GM12878 (cell line): ENCODE measurements at regions not wholly inside any gene's neighbourhood (a gene's known extent, or its start where the extent isn't known, plus 50 kb on each side); places are given as distances from the start of the nearest gene placed in this dataset.

Experiments used
- BACH1 ChIP-seq: fragments of 450-650 bp; IDR thresholded peaks from 2 replicates; pipeline ENCODE4 v1.6.1; 2017; ENCODE audit warnings: mild to moderate bottlenecking, borderline replicate concordance
- CTCF ChIP-seq, 3 experiments: IDR thresholded peaks in 2 of 3; conservative IDR thresholded peaks in 1 of 3; 2 replicates each; pipeline ENCODE4 v1.5.1; 2011; ENCODE audit warnings: low read depth in 3 of 3, low read length in 3 of 3, mild to moderate bottlenecking in 3 of 3, control low read depth in 2 of 3, moderate library complexity in 2 of 3, inconsistent platforms in 1 of 3, mixed read lengths in 1 of 3; ENCODE audit not compliant: control insufficient read depth in 2 of 3, insufficient read depth in 1 of 3; ENCODE audit errors: extremely low read depth in 1 of 3
- EZH2 ChIP-seq: IDR thresholded peaks from 2 replicates; pipeline ENCODE4 v1.6.1; 2012; ENCODE audit warnings: low read depth, mild to moderate bottlenecking, control low read depth, inconsistent platforms, low read length, borderline replicate concordance; ENCODE audit not compliant: control insufficient read depth
- MYB ChIP-seq: fragments of 150-350 bp; IDR thresholded peaks from 2 replicates; pipeline ENCODE4 v1.6.1; 2014; ENCODE audit warnings: mild to moderate bottlenecking, low read depth, low read length, borderline replicate concordance
- PML ChIP-seq: IDR thresholded peaks from 2 replicates; pipeline ENCODE4 v1.6.1; 2012; ENCODE audit warnings: low read length, inconsistent platforms
- POLR2A ChIP-seq: IDR thresholded peaks from 2 replicates; pipeline ENCODE4 v1.6.1; 2011; ENCODE audit warnings: low read depth, mild to moderate bottlenecking, low read length
- RAD21 ChIP-seq: IDR thresholded peaks from 2 replicates; pipeline ENCODE4 v1.6.1; 2011; ENCODE audit warnings: mild to moderate bottlenecking, low read depth, low read length, moderate library complexity; ENCODE audit not compliant: insufficient read depth
- RBBP5 ChIP-seq: fragments of 200-600 bp; sonication (generic); conservative IDR thresholded peaks from 2 replicates; pipeline ENCODE4 v1.6.1; 2016
- REST ChIP-seq: IDR thresholded peaks from 2 replicates; pipeline ENCODE4 v1.6.1; 2012; ENCODE audit warnings: mild to moderate bottlenecking, low read depth, low read length
- SREBF1 ChIP-seq: IDR thresholded peaks from 2 replicates; pipeline ENCODE4 v1.6.1; 2012; ENCODE audit warnings: mild to moderate bottlenecking, low read length
- TCF12 ChIP-seq: IDR thresholded peaks from 2 replicates; pipeline ENCODE4 v1.6.1; 2011; ENCODE audit warnings: low read depth, mild to moderate bottlenecking, low read length
- ZBED1 ChIP-seq: IDR thresholded peaks from 2 replicates; pipeline ENCODE4 v1.6.1; 2016; ENCODE audit warnings: borderline replicate concordance

GRCh38 chr4:112952313-112952700 lies 97.1 kb upstream of the ANK2 start:
- TF ChIP-seq BACH1 (no peak), ZBED1 (no peak), REST (no peak), CTCF (IDR thresholded peaks at IDR 0.05 in 2 of 3, conservative IDR thresholded peaks at IDR 0.05 in 1 of 3; ENCODE audit: control insufficient read depth in 2 of 3, extremely low read depth in 1 of 3, insufficient read depth in 1 of 3, low read depth in 3 of 3, low read length in 3 of 3) (no peak), MYB (no peak), RAD21 (no peak), PML (no peak), RBBP5 (no peak), POLR2A (no peak), EZH2 (no peak), SREBF1 (no peak), TCF12 (no peak)
